CD8-positive, alpha-beta memory T cell (primary cell): ENCODE measurements at regions not wholly inside any gene's neighbourhood (a gene's known extent, or its start where the extent isn't known, plus 50 kb on each side); places are given as distances from the start of the nearest gene placed in this dataset.
A peak's percentile ranks its signal among the peaks of the same experiment; 100 is the strongest.
"Not testable (repeated sequence)": the region's sequence is repeated elsewhere in the genome, so short reads cannot be mapped to it uniquely, and the experiment has no call there.

Experiments used
- CTCF ChIA-PET: fragments of 350-600 bp; sonication (Branson Sonifier 250); formaldehyde crosslinking; loops from one replicate; lab custom pipeline; 2021; ENCODE audit warnings: antibody characterized with exemption; lab: Charles Lee
- POLR2A ChIA-PET: fragments of 350-600 bp; sonication (Branson Sonifier 250); formaldehyde crosslinking; loops from one replicate; lab custom pipeline; 2021; ENCODE audit warnings: antibody characterized with exemption; lab: Charles Lee
- DNase-seq, 5 donors: peaks; one replicate each; pipeline versions ENCODE4 v3.0.0 to v3.0.0-alpha.2; 2020 to 2022; ENCODE audit warnings: mixed read lengths in 1 of 5
- H3K27ac ChIP-seq: one replicate; pipeline ENCODE4 v1.7.0; 2013; ENCODE audit warnings: low read depth, mild to moderate bottlenecking, low read length, moderate library complexity
- H3K27me3 ChIP-seq: 2 replicates; pipeline ENCODE4 v1.7.0; 2013; ENCODE audit warnings: low read length, mild to moderate bottlenecking; ENCODE audit not compliant: insufficient read depth, poor library complexity, severe bottlenecking
- H3K36me3 ChIP-seq: 2 replicates; pipeline ENCODE4 v1.7.0; 2013; ENCODE audit warnings: mild to moderate bottlenecking, low read length, moderate library complexity; ENCODE audit not compliant: insufficient read depth
- H3K4me1 ChIP-seq: 2 replicates; pipeline ENCODE4 v1.7.0; 2013; ENCODE audit warnings: mild to moderate bottlenecking, low read length, moderate library complexity; ENCODE audit not compliant: insufficient read depth
- H3K4me3 ChIP-seq: 2 replicates; pipeline ENCODE4 v1.7.0; 2013; ENCODE audit warnings: mild to moderate bottlenecking, low read length
- H3K9me3 ChIP-seq: 2 replicates; pipeline ENCODE4 v1.7.0; 2013; ENCODE audit warnings: mild to moderate bottlenecking, low read length
- H3K27ac Mint-ChIP-seq, 8 donors: one replicate each; pipeline ENCODE4 v1.8.0; 2020 to 2021; ENCODE audit warnings: mixed read lengths in 8 of 8, mild to moderate bottlenecking in 6 of 8, inconsistent platforms in 3 of 8, moderate library complexity in 3 of 8
- H3K27me3 Mint-ChIP-seq, 2 donors: one replicate each; pipeline ENCODE4 v1.8.0; 2020 to 2021; ENCODE audit warnings: mixed read lengths in 2 of 2, mild to moderate bottlenecking in 1 of 2, moderate library complexity in 1 of 2
- H3K36me3 Mint-ChIP-seq, 3 donors: one replicate each; pipeline ENCODE4 v1.8.0; 2020 to 2021; ENCODE audit warnings: mixed read lengths in 3 of 3, inconsistent platforms in 1 of 3, mild to moderate bottlenecking in 1 of 3
- H3K4me1 Mint-ChIP-seq, 3 donors: one replicate each; pipeline ENCODE4 v1.8.0; 2020 to 2021; ENCODE audit warnings: mixed read lengths in 3 of 3, inconsistent platforms in 1 of 3, mild to moderate bottlenecking in 1 of 3
- H3K4me3 Mint-ChIP-seq, 7 donors: one replicate each; pipeline ENCODE4 v1.8.0; 2020 to 2021; ENCODE audit warnings: mixed read lengths in 7 of 7, mild to moderate bottlenecking in 6 of 7, moderate library complexity in 4 of 7, inconsistent platforms in 2 of 7
- H3K9me3 Mint-ChIP-seq, 5 donors: one replicate each; pipeline ENCODE4 v1.8.0; 2020 to 2022; ENCODE audit warnings: mixed read lengths in 5 of 5, mild to moderate bottlenecking in 3 of 5, moderate library complexity in 2 of 5, inconsistent platforms in 1 of 5

DNA sequence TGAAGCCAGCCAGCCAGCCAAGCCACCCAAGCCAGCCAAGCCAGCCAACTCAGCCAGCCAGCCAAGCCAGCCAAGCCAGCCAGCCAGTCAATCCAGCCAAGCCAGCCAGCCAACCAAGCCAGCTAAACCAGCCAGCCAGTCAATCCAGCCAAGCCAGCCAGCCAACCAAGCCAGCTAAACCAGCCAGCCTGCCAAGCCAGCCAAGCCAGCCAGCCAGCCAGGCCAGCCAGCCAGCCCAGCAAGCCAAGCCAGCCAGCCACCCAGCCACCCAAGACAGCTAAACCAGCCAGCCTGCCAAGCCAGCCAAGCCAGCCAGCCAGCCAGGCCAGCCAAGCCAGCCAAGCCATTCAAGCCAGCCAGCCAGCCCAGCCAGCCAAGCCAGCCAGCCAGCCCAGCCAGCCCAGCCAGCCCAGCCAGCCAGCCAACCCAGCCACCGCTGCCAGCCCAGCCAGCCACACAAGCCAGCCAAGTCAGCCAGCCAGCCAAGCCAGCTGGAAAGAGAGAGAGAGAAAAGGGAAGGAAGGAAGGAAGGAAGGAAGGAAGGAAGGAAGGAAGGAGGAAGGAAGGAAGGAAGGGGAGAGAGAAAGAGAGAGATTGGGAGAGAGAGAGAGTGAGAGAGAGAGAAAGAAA, 1606.8 kb downstream of the RPIA start:
- POLR2A ChIA-PET, H3K4me3 Mint-ChIP-seq, H3K4me3 ChIP-seq, H3K27me3 ChIP-seq, H3K27me3 Mint-ChIP-seq, H3K4me1 ChIP-seq, H3K9me3 ChIP-seq, H3K36me3 ChIP-seq, DNase-seq, CTCF ChIA-PET, H3K4me1 Mint-ChIP-seq, H3K36me3 Mint-ChIP-seq, H3K27ac Mint-ChIP-seq, H3K27ac ChIP-seq, H3K9me3 Mint-ChIP-seq: not testable (repeated sequence)

DNA sequence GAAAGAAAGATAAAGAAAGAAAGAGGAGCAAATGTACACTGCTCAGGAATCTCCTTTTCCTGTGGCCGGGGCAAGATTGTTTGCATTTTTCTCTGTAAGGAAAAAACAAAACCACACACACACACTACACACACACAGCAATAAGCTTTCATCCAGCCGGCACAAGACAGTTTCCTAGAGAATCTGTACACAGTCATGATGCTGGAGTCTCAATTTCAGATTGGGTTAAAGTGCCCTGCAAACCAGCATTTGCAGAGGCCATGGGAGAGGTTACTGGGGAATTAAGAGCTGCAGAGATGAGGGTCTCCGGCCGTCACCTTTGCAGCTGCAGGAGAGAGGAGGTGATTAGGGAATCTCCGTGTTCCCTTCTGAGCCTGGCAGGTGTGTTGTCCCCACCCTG, 1607.5 kb downstream of the RPIA start:
- H3K9me3 ChIP-seq, H3K36me3 ChIP-seq, H3K27me3 Mint-ChIP-seq, POLR2A ChIA-PET, H3K27me3 ChIP-seq, H3K27ac ChIP-seq, H3K9me3 Mint-ChIP-seq, H3K4me3 ChIP-seq, H3K4me3 Mint-ChIP-seq, CTCF ChIA-PET, H3K36me3 Mint-ChIP-seq, H3K27ac Mint-ChIP-seq, DNase-seq, H3K4me1 Mint-ChIP-seq, H3K4me1 ChIP-seq: not testable (repeated sequence)

DNA sequence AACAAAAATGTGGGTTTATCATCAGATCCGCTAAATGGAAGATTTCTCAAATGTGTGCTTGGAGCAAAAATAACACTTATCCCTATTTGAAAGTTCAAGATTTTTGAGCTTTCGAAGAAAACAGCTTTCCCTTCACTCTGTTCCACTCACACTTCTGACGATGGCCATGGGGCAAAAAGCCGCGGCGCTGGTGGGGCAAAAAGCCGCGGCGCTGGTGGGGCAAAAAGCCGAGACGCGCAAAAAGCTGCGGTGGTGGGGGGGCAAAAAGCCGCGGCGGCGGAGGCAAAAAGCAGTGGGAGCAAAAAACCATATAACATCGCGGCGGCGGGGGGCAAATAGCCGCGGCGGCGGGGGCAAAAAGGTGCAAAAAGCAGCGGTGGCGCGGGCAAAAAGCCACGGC, 1631.5 kb downstream of the RPIA start:
- H3K27me3 ChIP-seq, POLR2A ChIA-PET, H3K4me1 Mint-ChIP-seq, H3K4me1 ChIP-seq, H3K9me3 ChIP-seq, H3K27ac ChIP-seq, H3K9me3 Mint-ChIP-seq, CTCF ChIA-PET, H3K27me3 Mint-ChIP-seq, H3K36me3 Mint-ChIP-seq, H3K4me3 ChIP-seq, H3K36me3 ChIP-seq: not testable (repeated sequence)
- peak in 1 of 5 donors; percentile 0 for DNase-seq
- peak overlapping the region in 3 of 8 donors; percentile 55 to 80 (median 72) for H3K27ac Mint-ChIP-seq
- H3K4me3 Mint-ChIP-seq: peak overlapping the region in 5 of 7 donors; percentile 38 to 78 (median 78)

DNA sequence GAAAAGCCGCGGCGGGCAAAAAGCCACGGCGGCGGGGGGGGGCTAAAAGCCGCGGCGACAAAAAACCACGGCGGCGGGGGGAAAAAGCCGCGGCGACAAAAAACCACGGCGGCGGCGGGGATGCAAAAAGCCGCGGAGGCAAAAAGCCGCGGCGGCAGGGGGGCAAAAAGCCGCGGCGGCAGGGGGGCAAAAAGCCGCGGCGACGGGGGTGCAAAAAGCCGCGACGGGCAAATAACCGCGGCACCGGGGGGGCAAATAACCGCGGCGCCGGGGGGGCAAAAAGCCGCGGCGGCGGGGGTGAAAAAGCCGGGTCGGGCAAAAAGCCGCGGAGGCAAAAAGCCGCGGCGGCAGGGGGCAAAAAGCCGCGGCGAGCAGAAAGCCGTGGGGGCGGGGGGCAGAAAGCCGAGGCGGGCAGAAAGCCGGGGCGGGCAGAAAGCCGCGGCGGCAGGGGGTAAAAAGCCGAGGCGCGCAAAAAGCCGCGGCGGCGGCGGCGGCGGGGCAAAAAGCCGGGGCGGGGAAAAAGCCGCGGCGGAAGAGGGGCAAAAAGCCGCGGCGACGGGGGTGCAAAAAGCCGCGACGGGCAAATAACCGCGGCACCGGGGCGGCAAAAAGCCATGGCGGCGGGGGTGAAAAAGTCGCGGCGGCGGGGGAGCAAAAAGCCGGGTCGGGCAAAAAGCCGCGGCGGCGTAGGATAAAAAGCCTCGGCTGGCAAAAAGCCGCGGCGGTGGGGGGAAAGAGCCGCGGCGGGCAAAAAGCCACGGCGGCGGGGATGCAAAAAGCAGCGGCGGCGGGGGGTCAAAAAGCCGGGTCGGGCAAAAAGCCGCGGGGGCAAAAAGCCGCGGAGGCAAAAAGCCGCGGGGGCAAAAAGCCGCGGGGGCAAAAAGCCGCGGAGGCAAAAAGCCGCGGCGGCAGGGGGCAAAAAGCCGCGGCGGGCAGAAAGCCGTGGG, 1632.4 kb downstream of the RPIA start:
- POLR2A ChIA-PET, H3K9me3 ChIP-seq, H3K4me1 Mint-ChIP-seq, H3K36me3 ChIP-seq, CTCF ChIA-PET, H3K4me3 ChIP-seq, H3K27ac Mint-ChIP-seq, H3K4me1 ChIP-seq, H3K27me3 ChIP-seq, H3K36me3 Mint-ChIP-seq, H3K9me3 Mint-ChIP-seq, H3K27me3 Mint-ChIP-seq, H3K27ac ChIP-seq: not testable (repeated sequence)
- DNase-seq: peak in 2 of 5 donors; percentile 6 to 7
- peak overlapping the region in 4 of 7 donors; percentile 43 to 68 (median 46) for H3K4me3 Mint-ChIP-seq

DNA sequence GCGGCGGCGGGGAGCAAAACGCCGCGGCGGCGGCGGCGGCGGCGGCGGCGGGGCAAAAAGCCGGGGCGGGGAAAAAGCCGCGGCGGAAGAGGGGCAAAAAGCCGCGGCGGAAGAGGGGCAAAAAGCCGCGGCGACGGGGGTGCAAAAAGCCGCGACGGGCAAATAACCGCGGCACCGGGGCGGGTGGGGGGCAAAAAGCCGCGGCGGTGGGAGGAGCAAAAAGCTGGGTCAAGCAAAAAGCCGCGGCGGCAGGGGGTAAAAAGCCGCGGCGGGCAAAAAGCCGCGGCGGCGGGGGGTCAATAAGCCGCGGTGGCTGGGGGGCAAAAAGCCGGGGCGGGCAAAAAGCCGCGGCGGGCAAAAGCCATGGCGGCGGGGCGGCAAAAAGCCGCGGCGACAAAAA, 1633.2 kb downstream of the RPIA start:
- H3K36me3 Mint-ChIP-seq, H3K4me3 ChIP-seq, H3K4me1 Mint-ChIP-seq, H3K36me3 ChIP-seq, POLR2A ChIA-PET, CTCF ChIA-PET, H3K9me3 Mint-ChIP-seq, H3K4me1 ChIP-seq, H3K27ac Mint-ChIP-seq, H3K27me3 ChIP-seq, H3K9me3 ChIP-seq, H3K27ac ChIP-seq, H3K27me3 Mint-ChIP-seq, H3K4me3 Mint-ChIP-seq: not testable (repeated sequence)
- peak in 2 of 5 donors; percentile 1 to 28 for DNase-seq

DNA sequence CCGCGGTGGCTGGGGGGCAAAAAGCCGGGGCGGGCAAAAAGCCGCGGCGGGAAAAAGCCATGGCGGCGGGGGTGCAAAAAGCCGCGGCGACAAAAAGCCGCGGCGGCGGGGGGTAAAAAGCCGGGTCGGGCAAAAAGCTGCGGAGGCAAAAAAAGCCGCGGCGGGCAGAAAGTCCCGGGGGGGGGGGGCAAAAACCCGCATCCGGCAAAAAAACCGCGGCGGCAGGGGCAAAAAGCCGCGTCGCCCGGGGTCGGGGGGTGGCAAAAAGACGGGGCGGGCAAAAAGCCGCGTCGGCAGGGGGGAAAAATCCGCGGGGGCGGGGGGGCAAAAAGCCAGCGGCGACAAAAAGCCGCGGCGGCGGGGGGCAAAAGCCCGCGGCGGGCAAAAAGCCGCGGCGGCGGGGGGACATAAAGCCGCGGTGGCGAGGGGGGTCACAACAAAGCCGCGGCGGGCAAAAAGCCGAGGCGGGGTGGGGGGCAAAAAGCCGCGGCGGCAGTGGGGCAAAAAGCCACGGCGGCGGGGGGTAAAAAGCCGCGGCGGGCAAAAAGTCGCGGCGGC, 1634.4 kb downstream of the RPIA start:
- POLR2A ChIA-PET: not testable (repeated sequence)

DNA sequence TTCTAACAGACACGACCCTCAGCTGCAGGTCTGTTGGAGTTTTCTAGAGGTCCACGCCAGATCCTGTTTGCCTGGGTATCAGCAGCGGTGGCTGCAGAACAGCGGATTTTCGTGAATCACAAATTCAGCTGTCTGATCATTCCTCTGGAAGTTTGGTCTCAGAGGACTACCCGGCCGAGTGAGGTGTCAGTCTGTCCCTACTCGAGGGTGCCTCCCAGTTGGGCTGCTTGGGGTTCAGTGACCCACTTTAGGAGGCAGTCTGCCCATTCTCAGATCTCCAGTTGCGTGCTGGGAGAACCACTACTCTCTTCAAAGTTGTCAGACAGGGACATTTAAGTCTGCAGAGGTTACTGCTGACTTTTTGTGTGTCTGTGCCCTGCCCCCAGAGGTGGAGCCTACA, 1664.1 kb downstream of the RPIA start:
- H3K27ac Mint-ChIP-seq, H3K27me3 Mint-ChIP-seq, H3K4me1 ChIP-seq, H3K27ac ChIP-seq, H3K4me3 ChIP-seq, POLR2A ChIA-PET, H3K36me3 Mint-ChIP-seq, H3K4me1 Mint-ChIP-seq, H3K9me3 ChIP-seq, DNase-seq, CTCF ChIA-PET, H3K27me3 ChIP-seq, H3K36me3 ChIP-seq, H3K4me3 Mint-ChIP-seq: not testable (repeated sequence)
- H3K9me3 Mint-ChIP-seq: peaks cover 0 to 11% (median 7%) of the 10 kb centered on the region in 5 donors

More for the DNA sequence above, 1634.4 kb downstream of the RPIA start:
- H3K36me3 Mint-ChIP-seq, H3K4me3 Mint-ChIP-seq, H3K27me3 Mint-ChIP-seq, H3K27me3 ChIP-seq, H3K4me1 ChIP-seq, H3K9me3 Mint-ChIP-seq, H3K9me3 ChIP-seq, H3K27ac ChIP-seq, H3K36me3 ChIP-seq, CTCF ChIA-PET, H3K4me1 Mint-ChIP-seq, H3K27ac Mint-ChIP-seq, H3K4me3 ChIP-seq: not testable (repeated sequence)
- DNase-seq: peak in 2 of 5 donors; percentile 7 to 11

DNA sequence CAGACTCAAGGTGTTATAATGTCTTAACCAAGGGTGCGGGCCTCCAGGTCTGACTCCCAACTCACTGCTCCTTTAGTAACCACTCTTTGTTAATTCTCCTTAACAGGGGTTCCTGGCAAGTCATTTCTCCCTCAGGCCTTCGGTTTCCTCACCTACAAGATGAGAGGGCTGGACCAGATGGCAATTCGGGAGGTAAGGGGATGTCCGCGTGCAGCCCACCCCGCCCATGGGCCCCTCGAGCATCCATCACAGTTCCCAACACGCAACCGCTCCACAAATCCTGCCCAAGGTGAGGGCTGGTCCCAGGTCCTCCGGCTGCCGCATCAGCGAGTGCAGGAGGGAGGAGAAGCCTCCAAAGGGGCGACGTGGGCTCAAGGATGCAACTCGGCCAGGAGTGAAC, 1667.9 kb downstream of the RPIA start:
- H3K4me1 Mint-ChIP-seq, H3K9me3 ChIP-seq, H3K27me3 Mint-ChIP-seq, DNase-seq, CTCF ChIA-PET, H3K4me3 Mint-ChIP-seq, H3K36me3 ChIP-seq, H3K36me3 Mint-ChIP-seq, H3K9me3 Mint-ChIP-seq, H3K27ac Mint-ChIP-seq, H3K27ac ChIP-seq, H3K27me3 ChIP-seq, POLR2A ChIA-PET, H3K4me1 ChIP-seq, H3K4me3 ChIP-seq: not testable (repeated sequence)
